H1 (cell line): ENCODE measurements at regions not wholly inside any gene's neighbourhood (a gene's known extent, or its start where the extent isn't known, plus 50 kb on each side); places are given as distances from the start of the nearest gene placed in this dataset.
A peak's percentile ranks its signal among the peaks of the same experiment; 100 is the strongest.

Experiments used
- CTCF ChIA-PET: fragments of 300-600 bp; sonication (Branson Sonifier 250); formaldehyde crosslinking; loops from one replicate; lab custom pipeline; 2021; ENCODE audit not compliant: partially characterized antibody; lab: Charles Lee
- POLR2A ChIA-PET: fragments of 300-600 bp; sonication (Branson Sonifier 250); formaldehyde crosslinking; loops from one replicate; lab custom pipeline; 2021; ENCODE audit warnings: inconsistent platforms; ENCODE audit not compliant: partially characterized antibody; lab: Charles Lee
- DNase-seq, 2 experiments: peaks; one replicate each; pipeline versions ENCODE4 v3.0.0 to v3.0.0-alpha.2; 2010 to 2022; ENCODE audit warnings: low spot score in 2 of 2, low read depth in 1 of 2, mixed read lengths in 1 of 2
- FAIRE-seq: peaks from 2 replicates; lab custom pipeline; 2011; peaks lifted over from hg19 to GRCh38; lab: Jason Lieb, UNC
- H2AFZ ChIP-seq: 2 replicates; pipeline ENCODE4 v1.8.1; 2012; ENCODE audit warnings: low read length, inconsistent platforms
- H2AK5ac ChIP-seq: 2 replicates; pipeline ENCODE4 v1.6.1; 2013; ENCODE audit warnings: low read depth, low read length
- H2BK120ac ChIP-seq: replicated peaks from 2 replicates; pipeline ENCODE3; 2013; ENCODE audit warnings: low read depth, low read length, inconsistent platforms
- H2BK12ac ChIP-seq: 2 replicates; pipeline ENCODE4 v1.6.1; 2013; ENCODE audit warnings: low read depth, low read length
- H2BK15ac ChIP-seq: 2 replicates; pipeline ENCODE4 v1.6.1; 2013; ENCODE audit warnings: low read length
- H2BK20ac ChIP-seq: 2 replicates; pipeline ENCODE4 v1.6.1; 2013; ENCODE audit warnings: low read length
- H2BK5ac ChIP-seq: 2 replicates; pipeline ENCODE4 v1.6.1; 2013; ENCODE audit warnings: low read depth, low read length
- H3K14ac ChIP-seq: 2 replicates; pipeline ENCODE4 v1.6.1; 2013; ENCODE audit warnings: inconsistent platforms; ENCODE audit not compliant: insufficient read length
- H3K18ac ChIP-seq: 2 replicates; pipeline ENCODE4 v1.6.1; 2013; ENCODE audit warnings: low read length; ENCODE audit errors: extremely low read depth
- H3K23ac ChIP-seq: 2 replicates; pipeline ENCODE4 v1.6.1; 2013; ENCODE audit warnings: inconsistent platforms; ENCODE audit not compliant: insufficient read length
- H3K23me2 ChIP-seq: 2 replicates; pipeline ENCODE4 v1.6.1; 2013; ENCODE audit warnings: low read depth, low read length
- H3K27ac ChIP-seq: 2 replicates; pipeline ENCODE4 v1.6.1; 2011; ENCODE audit warnings: low read depth, low read length, inconsistent platforms
- H3K27me3 ChIP-seq, 4 experiments: replicated peaks in 1 of 4; 1 replicate in 1 of 4; 2 replicates in 3 of 4; pipeline versions ENCODE4 v1.6.1 to v1.8.1; 2011 to 2013; ENCODE audit warnings: low read length in 3 of 4, mild to moderate bottlenecking in 3 of 4, inconsistent platforms in 2 of 4, mixed read lengths in 2 of 4, moderate library complexity in 1 of 4; ENCODE audit not compliant: control insufficient read depth in 3 of 4, insufficient read depth in 3 of 4; ENCODE audit errors: extremely low read depth in 1 of 4
- H3K36me3 ChIP-seq, 4 experiments: 2 replicates each; pipeline versions ENCODE4 v1.6.1 to v1.8.1; 2011 to 2013; ENCODE audit warnings: mild to moderate bottlenecking in 4 of 4, low read length in 3 of 4, moderate library complexity in 2 of 4, control low read depth in 1 of 4, inconsistent platforms in 1 of 4; ENCODE audit not compliant: insufficient read depth in 4 of 4, control insufficient read depth in 2 of 4
- H3K4ac ChIP-seq: replicated peaks from 2 replicates; pipeline ENCODE3; 2013; ENCODE audit warnings: low read length, low read depth, mixed read lengths, inconsistent platforms; ENCODE audit not compliant: insufficient read length
- H3K4me1 ChIP-seq, 4 experiments: replicated peaks in 1 of 4; 1 replicate in 1 of 4; 2 replicates in 3 of 4; pipeline versions ENCODE4 v1.6.1 to v1.8.1; 2011 to 2013; ENCODE audit warnings: low read length in 3 of 4, inconsistent platforms in 2 of 4, mixed read lengths in 1 of 4; ENCODE audit not compliant: insufficient read depth in 4 of 4, control insufficient read depth in 3 of 4
- H3K4me2 ChIP-seq, 2 experiments: 2 replicates each; pipeline versions ENCODE4 v1.6.1 to v1.8.1; 2011 to 2013; ENCODE audit warnings: low read depth in 2 of 2, low read length in 2 of 2, control low read depth in 1 of 2, inconsistent platforms in 1 of 2, mild to moderate bottlenecking in 1 of 2; ENCODE audit not compliant: insufficient read depth in 1 of 2
- H3K4me3 ChIP-seq, 4 experiments: fragments of 200-600, 300-600 bp in 1 of 4; sonication (generic), shearing (Covaris generic), sonication (Bioruptor Twin) in 1 of 4; 2 replicates each; pipeline versions ENCODE4 v1.5.1 to v1.8.1; 2011 to 2016; ENCODE audit warnings: low read length in 4 of 4, low read depth in 3 of 4, control low read depth in 2 of 4, inconsistent platforms in 2 of 4, mild to moderate bottlenecking in 2 of 4, mixed read lengths in 1 of 4, moderate library complexity in 1 of 4; ENCODE audit not compliant: insufficient read depth in 2 of 4; ENCODE audit errors: extremely low read depth in 1 of 4
- H3K56ac ChIP-seq: replicated peaks from 2 replicates; pipeline ENCODE3; 2013; ENCODE audit warnings: low read depth, mild to moderate bottlenecking, mixed read lengths, low read length, inconsistent platforms; ENCODE audit not compliant: insufficient read length
- H3K79me1 ChIP-seq: 2 replicates; pipeline ENCODE4 v1.6.1; 2013; ENCODE audit warnings: low read depth, low read length, control low read depth
- H3K79me2 ChIP-seq, 2 experiments: 2 replicates each; pipeline versions ENCODE4 v1.6.1 to v1.8.1; 2012 to 2013; ENCODE audit warnings: low read length in 2 of 2, mild to moderate bottlenecking in 2 of 2, inconsistent platforms in 1 of 2; ENCODE audit not compliant: insufficient read depth in 2 of 2, control insufficient read depth in 1 of 2
- H3K9ac ChIP-seq, 4 experiments: replicated peaks in 1 of 4; 1 replicate in 1 of 4; 2 replicates in 3 of 4; pipeline versions ENCODE4 v1.6.1 to v1.8.1; 2011 to 2013; ENCODE audit warnings: low read depth in 3 of 4, low read length in 3 of 4, control low read depth in 2 of 4, mild to moderate bottlenecking in 2 of 4, moderate library complexity in 2 of 4, inconsistent platforms in 1 of 4; ENCODE audit errors: extremely low read depth in 1 of 4
- H3K9me3 ChIP-seq, 2 experiments: 2 replicates each; pipeline versions ENCODE4 v1.6.1 to v1.8.1; 2012 to 2013; ENCODE audit warnings: mild to moderate bottlenecking in 2 of 2, moderate library complexity in 2 of 2, control low read depth in 1 of 2, inconsistent platforms in 1 of 2, low read depth in 1 of 2, low read length in 1 of 2, mixed read lengths in 1 of 2; ENCODE audit not compliant: insufficient read depth in 2 of 2
- H4K20me1 ChIP-seq, 2 experiments: replicated peaks in 1 of 2; 2 replicates each; pipeline versions ENCODE3 to v1.8.1; 2011 to 2013; ENCODE audit warnings: inconsistent platforms in 2 of 2, low read length in 2 of 2, mild to moderate bottlenecking in 1 of 2; ENCODE audit not compliant: insufficient read depth in 2 of 2, control insufficient read depth in 1 of 2
- H4K5ac ChIP-seq: 2 replicates; pipeline ENCODE4 v1.6.1; 2013; ENCODE audit warnings: low read length, low read depth, mixed read lengths, inconsistent platforms; ENCODE audit not compliant: insufficient read length
- H4K8ac ChIP-seq: 2 replicates; pipeline ENCODE4 v1.8.0; 2013; ENCODE audit warnings: mild to moderate bottlenecking, moderate library complexity, low read length, inconsistent platforms; ENCODE audit not compliant: insufficient read depth; ENCODE audit errors: extremely low read depth
- H4K91ac ChIP-seq: replicated peaks from 2 replicates; pipeline ENCODE3; 2013; ENCODE audit warnings: low read length, mixed read lengths, inconsistent platforms; ENCODE audit not compliant: insufficient read length
- BCL11A ChIP-seq, 2 experiments: IDR thresholded peaks; one replicate each; pipeline ENCODE4 v1.6.1; 2011; ENCODE audit warnings: low read depth in 2 of 2, low read length in 2 of 2, mild to moderate bottlenecking in 2 of 2
- SIX5 ChIP-seq: IDR thresholded peaks from 2 replicates; pipeline ENCODE4 v1.6.1; 2011; ENCODE audit warnings: mild to moderate bottlenecking, low read depth, low read length
- SP1 ChIP-seq: IDR thresholded peaks from 2 replicates; pipeline ENCODE4 v1.6.1; 2011; ENCODE audit warnings: low read depth, low read length
- SP2 ChIP-seq: IDR thresholded peaks from 2 replicates; pipeline ENCODE4 v1.6.1; 2012; ENCODE audit warnings: mild to moderate bottlenecking, low read length, inconsistent platforms
- TAF1 ChIP-seq: IDR thresholded peaks from 2 replicates; pipeline ENCODE4 v1.6.1; 2011; ENCODE audit warnings: mild to moderate bottlenecking, low read depth, low read length
- ZNF274 ChIP-seq: IDR thresholded peaks from 2 replicates; pipeline ENCODE4 v1.7.0; 2012; ENCODE audit warnings: low read length, borderline replicate concordance; ENCODE audit errors: extremely low read depth
- WGBS, 2 experiments: shearing (Covaris generic) in 1 of 2; methylation state at CpG; one replicate each; pipeline versions ENCODE4 v1.1.6 to v1.1.7; 2013 to 2015; ENCODE audit warnings: low lambda C conversion rate in 2 of 2, mixed read lengths in 2 of 2, inconsistent platforms in 1 of 2, low coverage in 1 of 2, missing lambda C conversion rate in 1 of 2; ENCODE audit not compliant: insufficient replicate concordance in 2 of 2, insufficient coverage in 1 of 2, insufficient read length in 1 of 2; ENCODE audit errors: extremely low coverage in 1 of 2, missing lambda C conversion rate in 1 of 2; 5-methylcytosine and 5-hydroxymethylcytosine counted together
- TF ChIP-seq, protein P1 (sequence below): IDR thresholded peaks from 2 replicates; pipeline ENCODE4 v1.6.1; 2012; ENCODE audit warnings: inconsistent platforms

DNA sequence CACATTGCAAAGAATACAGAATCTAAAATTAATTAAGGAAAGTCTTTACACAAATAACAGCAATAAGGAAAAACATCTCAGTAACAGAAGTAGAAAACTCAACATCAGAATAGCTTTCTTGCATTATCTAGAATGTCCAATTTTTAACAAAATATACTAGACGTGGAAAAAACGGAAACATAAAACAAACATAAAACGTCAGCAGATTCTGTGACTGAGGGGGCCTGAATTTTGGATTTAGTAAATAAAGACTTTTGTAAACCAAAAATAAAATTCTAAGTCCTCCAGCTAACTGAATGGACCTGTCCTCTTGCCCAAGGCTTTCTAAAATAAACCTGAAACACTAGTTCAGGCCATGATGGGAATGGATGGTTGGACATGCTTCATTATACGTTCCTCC lies 773.5 kb upstream of the LRRTM1 start:
- H2BK15ac ChIP-seq, result no peak overlapping the region
- POLR2A ChIA-PET, result no interaction called here
- no peak overlapping the region for H4K5ac ChIP-seq
- H3K4me1 ChIP-seq, result peaks cover 0 to 6% (median 2%) of the 10 kb centered on the region in 4 experiments; a peak in 3 of 7 replicates
- no peak overlapping the region for H3K9ac ChIP-seq
- no peak overlapping the region for H2BK120ac ChIP-seq
- H3K14ac ChIP-seq, result no peak overlapping the region
- H3K9me3 ChIP-seq, result no peaks in the 10 kb centered on the region
- H3K79me1 ChIP-seq, result no peaks in the 10 kb centered on the region
- H2AFZ ChIP-seq, result no peak overlapping the region
- no peak overlapping the region for H2AK5ac ChIP-seq
- no peak overlapping the region for H2BK20ac ChIP-seq
- 90% methylated on average over 4 of the region's 4 CpGs; no CpG with 5 or more reads in 1 of the 2 experiments for WGBS, 2 experiments
- FAIRE-seq, result no peak
- no peak overlapping the region for H4K8ac ChIP-seq
- no peak overlapping the region for H3K4me3 ChIP-seq
- no peak overlapping the region for H3K56ac ChIP-seq
- H2BK12ac ChIP-seq, result no peak overlapping the region
- H4K91ac ChIP-seq, result no peak overlapping the region
- no peak overlapping the region for H3K23ac ChIP-seq
- TF ChIP-seq BCL11A (IDR thresholded peaks at IDR 0.05; ENCODE audit: low read depth in 2 of 2, low read length in 2 of 2), result no peak
- no peak for TF ChIP-seq SIX5
- TF ChIP-seq, protein P1, sequence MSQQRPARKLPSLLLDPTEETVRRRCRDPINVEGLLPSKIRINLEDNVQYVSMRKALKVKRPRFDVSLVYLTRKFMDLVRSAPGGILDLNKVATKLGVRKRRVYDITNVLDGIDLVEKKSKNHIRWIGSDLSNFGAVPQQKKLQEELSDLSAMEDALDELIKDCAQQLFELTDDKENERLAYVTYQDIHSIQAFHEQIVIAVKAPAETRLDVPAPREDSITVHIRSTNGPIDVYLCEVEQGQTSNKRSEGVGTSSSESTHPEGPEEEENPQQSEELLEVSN, result no peak
- TF ChIP-seq SP1, result no peak
- no peak for TF ChIP-seq ZNF274
- no peak for TF ChIP-seq TAF1
- TF ChIP-seq SP2, result no peak
- 0 out of 4 replicates have a peak overlapping the region, but pooled peaks of 1 of the 2 experiments have one; percentile 35 for H3K4me2 ChIP-seq
- DNase-seq, result no peak
- no peaks in the 10 kb centered on the region for H4K20me1 ChIP-seq
- no peaks in the 10 kb centered on the region for H3K79me2 ChIP-seq
- H2BK5ac ChIP-seq, result no peak overlapping the region
- no peaks in the 10 kb centered on the region for H3K23me2 ChIP-seq
- no peak overlapping the region for H3K27ac ChIP-seq
- CTCF ChIA-PET, result interaction anchor here (1.5 to 2.8 kb wide), 2 partner anchors 10 to 18 kb away, joined by 3 to 14 read pairs; no protein-coding TSS in a partner anchor
- H3K4ac ChIP-seq, result no peak overlapping the region
- H3K18ac ChIP-seq, result no peak overlapping the region
- H3K27me3 ChIP-seq, result no peaks in the 10 kb centered on the region
- H3K36me3 ChIP-seq, result no peaks in the 10 kb centered on the region
